OCI-LY7 (cell line): ENCODE measurements at regions not wholly inside any gene's neighbourhood (a gene's known extent, or its start where the extent isn't known, plus 50 kb on each side); places are given as distances from the start of the nearest gene placed in this dataset.
"Not testable (repeated sequence)": the region's sequence is repeated elsewhere in the genome, so short reads cannot be mapped to it uniquely, and the experiment has no call there.

Experiments
- EZH2phosphoT487 ChIP-seq: fragments of 200-600 bp; sonication (generic); IDR thresholded peaks from 2 replicates; pipeline ENCODE4 v1.6.1; 2018; ENCODE audit warnings: low read depth, borderline replicate concordance, mild to moderate bottlenecking, mixed run types, antibody characterized with exemption, low read length, moderate library complexity, mixed read lengths
- TF ChIP-seq, protein P1 (sequence below): fragments of 200-600 bp; sonication (generic); conservative IDR thresholded peaks from 2 replicates; pipeline ENCODE4 v1.5.1; 2014; ENCODE audit warnings: mild to moderate bottlenecking, antibody characterized with exemption, low read length, moderate library complexity, mixed read lengths

DNA sequence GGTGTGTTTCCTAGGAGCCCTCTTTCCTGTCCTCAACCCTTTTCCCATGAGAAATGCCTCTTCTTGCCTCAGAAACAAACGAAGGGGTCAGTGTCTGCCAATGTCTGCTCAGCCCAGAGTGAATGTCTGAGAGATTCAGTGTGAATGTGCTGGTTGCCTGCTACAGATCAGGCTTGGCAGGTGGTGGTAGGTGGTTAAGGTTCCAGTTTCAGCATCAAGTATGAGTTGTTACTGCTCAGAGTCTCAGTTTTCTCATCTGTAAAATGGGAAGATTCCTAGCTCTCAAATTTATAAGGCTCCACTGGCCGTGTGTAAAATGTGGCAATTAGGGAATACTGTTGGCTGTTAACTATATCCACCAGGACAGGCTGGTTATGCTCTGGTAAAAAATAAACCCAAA lies 96.3 kb upstream of the PLGLB2 start:
- TF ChIP-seq, protein P1, sequence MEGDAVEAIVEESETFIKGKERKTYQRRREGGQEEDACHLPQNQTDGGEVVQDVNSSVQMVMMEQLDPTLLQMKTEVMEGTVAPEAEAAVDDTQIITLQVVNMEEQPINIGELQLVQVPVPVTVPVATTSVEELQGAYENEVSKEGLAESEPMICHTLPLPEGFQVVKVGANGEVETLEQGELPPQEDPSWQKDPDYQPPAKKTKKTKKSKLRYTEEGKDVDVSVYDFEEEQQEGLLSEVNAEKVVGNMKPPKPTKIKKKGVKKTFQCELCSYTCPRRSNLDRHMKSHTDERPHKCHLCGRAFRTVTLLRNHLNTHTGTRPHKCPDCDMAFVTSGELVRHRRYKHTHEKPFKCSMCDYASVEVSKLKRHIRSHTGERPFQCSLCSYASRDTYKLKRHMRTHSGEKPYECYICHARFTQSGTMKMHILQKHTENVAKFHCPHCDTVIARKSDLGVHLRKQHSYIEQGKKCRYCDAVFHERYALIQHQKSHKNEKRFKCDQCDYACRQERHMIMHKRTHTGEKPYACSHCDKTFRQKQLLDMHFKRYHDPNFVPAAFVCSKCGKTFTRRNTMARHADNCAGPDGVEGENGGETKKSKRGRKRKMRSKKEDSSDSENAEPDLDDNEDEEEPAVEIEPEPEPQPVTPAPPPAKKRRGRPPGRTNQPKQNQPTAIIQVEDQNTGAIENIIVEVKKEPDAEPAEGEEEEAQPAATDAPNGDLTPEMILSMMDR, result not testable (repeated sequence)
- not testable (repeated sequence) for TF ChIP-seq EZH2phosphoT487
